Urinary bladder (tissue), 3 donors: ENCODE measurements at regions not wholly inside any gene's neighbourhood (a gene's known extent, or its start where the extent isn't known, plus 50 kb on each side); places are given as distances from the start of the nearest gene placed in this dataset.

ENCODE experiments used
- DNase-seq: peaks from one replicate; pipeline ENCODE4 v3.0.0-alpha.2; 2015; ENCODE audit errors: extremely low spot score
- H3K27ac ChIP-seq: one replicate; pipeline ENCODE4 v1.5.1; 2013; ENCODE audit warnings: low read depth, mild to moderate bottlenecking, moderate library complexity
- H3K36me3 ChIP-seq: one replicate; pipeline ENCODE4 v1.6.1; 2013; ENCODE audit warnings: mild to moderate bottlenecking, moderate library complexity; ENCODE audit not compliant: insufficient read depth
- H3K4me1 ChIP-seq: one replicate; pipeline ENCODE4 v1.6.1; 2013; ENCODE audit warnings: mild to moderate bottlenecking, moderate library complexity; ENCODE audit not compliant: insufficient read depth
- H3K4me3 ChIP-seq: one replicate; pipeline ENCODE4 v1.5.1; 2013; ENCODE audit warnings: low read depth, low read length
- WGBS: extraction: QIAGEN DNeasy Blood & Tissue Kit; methylation state at CpG from one replicate; pipeline ENCODE4 v1.1.7; 2013; 5-methylcytosine and 5-hydroxymethylcytosine counted together
- donor health status: healthy with polysubstance abuse.
- donor health status: healthy.

GRCh38 chr6:141700819-141701218 is 431.9 kb upstream of the GJE1 start:
- WGBS = 13% methylated on average over 2 of the region's 2 CpGs
- Histone ChIP-seq H3K4me3 (no peak overlapping the region), H3K4me1 (no peaks in the 10 kb centered on the region), H3K36me3 (no peaks in the 10 kb centered on the region), H3K27ac (no peak overlapping the region)
- no peak for DNase-seq

GRCh38 chr6:141688916-141689315 is 443.8 kb upstream of the GJE1 start:
- no peaks in the 10 kb centered on the region for H3K36me3 ChIP-seq
- H3K4me1 ChIP-seq = no peaks in the 10 kb centered on the region
- 73% methylated on average over 2 of the region's 2 CpGs for WGBS
- no peak overlapping the region for H3K4me3 ChIP-seq
- H3K27ac ChIP-seq = no peak overlapping the region
- DNase-seq = no peak

- Histone ChIP-seq H3K27ac (no peak overlapping the region), H3K4me3 (no peak overlapping the region), H3K36me3 (no peaks in the 10 kb centered on the region), H3K4me1 (no peaks in the 10 kb centered on the region)
- WGBS = 38% methylated on average over 1 of the region's 1 CpG
- no peak for DNase-seq
Observed at GRCh38 chr6:141685416-141685815, 447.3 kb upstream of the GJE1 start.

- H3K4me1 ChIP-seq = no peaks in the 10 kb centered on the region
- no peak overlapping the region for H3K4me3 ChIP-seq
- H3K36me3 ChIP-seq = no peaks in the 10 kb centered on the region
- H3K27ac ChIP-seq = no peak overlapping the region
- DNase-seq = no peak
Observed at GRCh38 chr6:141682391-141682790, 450.3 kb upstream of the GJE1 start.

- Histone ChIP-seq H3K4me1 (no peaks in the 10 kb centered on the region), H3K27ac (no peak overlapping the region), H3K4me3 (no peak overlapping the region), H3K36me3 (no peaks in the 10 kb centered on the region)
- no peak for DNase-seq
- 45% methylated on average over 4 of the region's 4 CpGs for whole genome bisulfite sequencing
Observed at GRCh38 chr6:141677598-141678211, 455.0 kb upstream of the GJE1 start.

GRCh38 chr6:141675957-141676356 is 456.8 kb upstream of the GJE1 start:
- 36% methylated on average over 1 of the region's 1 CpG for WGBS
- no peak for DNase-seq
- no peaks in the 10 kb centered on the region for H3K4me1 ChIP-seq
- no peaks in the 10 kb centered on the region for H3K36me3 ChIP-seq
- no peak overlapping the region for H3K27ac ChIP-seq
- no peak overlapping the region for H3K4me3 ChIP-seq

- 84% methylated on average over 7 of the region's 7 CpGs for WGBS
- Histone ChIP-seq H3K4me3 (no peak overlapping the region), H3K27ac (no peak overlapping the region), H3K4me1 (no peaks in the 10 kb centered on the region), H3K36me3 (no peaks in the 10 kb centered on the region)
- no peak for DNase-seq
Observed at GRCh38 chr6:141669141-141669540, 463.6 kb upstream of the GJE1 start.

GRCh38 chr6:141667580-141668309 is 465.0 kb upstream of the GJE1 start:
- DNase-seq = no peak
- no peak overlapping the region for H3K4me3 ChIP-seq
- H3K27ac ChIP-seq = no peak overlapping the region
- WGBS = 42% methylated on average over 3 of the region's 3 CpGs
- H3K36me3 ChIP-seq = no peaks in the 10 kb centered on the region
- H3K4me1 ChIP-seq = no peaks in the 10 kb centered on the region

- no peak for DNase-seq
- Histone ChIP-seq H3K27ac (no peak overlapping the region), H3K4me3 (no peak overlapping the region), H3K4me1 (no peaks in the 10 kb centered on the region), H3K36me3 (no peaks in the 10 kb centered on the region)
- 43% methylated on average over 1 of the region's 1 CpG for WGBS
Observed at GRCh38 chr6:141666187-141666586, 466.5 kb upstream of the GJE1 start.

GRCh38 chr6:141664744-141665143 is 468.0 kb upstream of the GJE1 start:
- Histone ChIP-seq H3K36me3 (no peaks in the 10 kb centered on the region), H3K27ac (no peak overlapping the region), H3K4me3 (no peak overlapping the region), H3K4me1 (no peaks in the 10 kb centered on the region)
- WGBS = 65% methylated on average over 2 of the region's 2 CpGs
- no peak for DNase-seq

- Histone ChIP-seq H3K4me1 (no peaks in the 10 kb centered on the region), H3K4me3 (no peak overlapping the region), H3K36me3 (no peaks in the 10 kb centered on the region), H3K27ac (no peak overlapping the region)
- WGBS = 59% methylated on average over 3 of the region's 3 CpGs
- no peak for DNase-seq
Observed at GRCh38 chr6:141659582-141659981, 473.1 kb upstream of the GJE1 start.

- DNase-seq = no peak
- Histone ChIP-seq H3K36me3 (no peaks in the 10 kb centered on the region), H3K4me3 (no peak overlapping the region), H3K4me1 (no peaks in the 10 kb centered on the region), H3K27ac (no peak overlapping the region)
- 76% methylated on average over 2 of the region's 2 CpGs for WGBS
Observed at GRCh38 chr6:141658696-141659095, 474.0 kb upstream of the GJE1 start.

- Histone ChIP-seq H3K36me3 (no peaks in the 10 kb centered on the region), H3K4me3 (no peak overlapping the region), H3K27ac (no peak overlapping the region), H3K4me1 (no peaks in the 10 kb centered on the region)
- whole genome bisulfite sequencing = 98% methylated on average over 1 of the region's 1 CpG
- no peak for DNase-seq
Observed at GRCh38 chr6:141657812-141658211, 474.9 kb upstream of the GJE1 start.

GRCh38 chr6:141653590-141653989 is 479.1 kb upstream of the GJE1 start:
- DNase-seq = no peak
- Histone ChIP-seq H3K36me3 (no peaks in the 10 kb centered on the region), H3K4me3 (no peak overlapping the region), H3K4me1 (no peaks in the 10 kb centered on the region), H3K27ac (no peak overlapping the region)
- WGBS = 73% methylated on average over 1 of the region's 1 CpG
